ENCODE measurements at regions not wholly inside any gene's neighbourhood (a gene's known extent, or its start where the extent isn't known, plus 50 kb on each side); places are given as distances from the start of the nearest gene placed in this dataset.

DNA sequence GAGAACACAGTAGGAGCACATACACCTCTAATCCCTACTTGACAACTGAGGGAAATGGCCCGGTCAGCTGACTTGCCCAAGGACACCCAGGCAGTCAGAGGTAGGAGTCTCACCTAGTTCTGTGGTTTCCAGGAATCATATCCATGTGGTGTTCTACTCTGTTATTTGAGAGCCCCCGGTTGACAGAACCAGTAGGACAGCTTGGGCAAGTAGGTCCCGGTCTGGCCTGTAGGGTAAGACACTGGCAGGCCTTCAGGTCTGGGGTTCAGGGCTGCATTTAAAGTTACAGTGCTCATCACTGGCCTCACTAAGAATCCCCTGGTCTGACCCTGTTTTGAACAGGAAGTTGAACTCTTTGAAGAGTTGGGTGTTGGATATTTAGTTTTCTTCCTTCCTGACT lies 476.1 kb downstream of the SHQ1 start:
- Mint-ChIP-seq H3K4me3 (no peak overlapping the region), H3K9me3 (no peaks in the 10 kb centered on the region; the same call in 2 of the 3 replicates), H3K27me3 (ENCODE audit: insufficient read depth, low read depth, poor library complexity) (peaks cover 6% of the 10 kb centered on the region), H3K36me3 (ENCODE audit: low read depth) (peaks cover 14% of the 10 kb centered on the region; the same call in 2 of the 3 replicates), H3K4me1 (peaks cover 70% of the 10 kb centered on the region), H3K27ac (no peak overlapping the region)
- peaks cover 3% of the 10 kb centered on the region; the same call in 1 of the 2 replicates for H3F3A ChIP-seq (replicated peaks; ENCODE audit: low read depth)
- H3K27me3 ChIP-seq (ENCODE audit: insufficient read depth): no peaks in the 10 kb centered on the region
- no peak overlapping the region for H2AFZ ChIP-seq
- no peak overlapping the region for H3K27ac ChIP-seq (ENCODE audit: low read depth)
- no peak for DNase-seq (ENCODE audit: low spot score)
- H4K20me1 ChIP-seq (replicated peaks; ENCODE audit: insufficient read depth): no peaks in the 10 kb centered on the region
- peaks cover 57% of the 10 kb centered on the region for H3K4me1 ChIP-seq (ENCODE audit: insufficient read depth)
- 0 out of 2 replicates have a peak, but pooled peaks cover 5% of the 10 kb centered on the region for H3K9me2 ChIP-seq (ENCODE audit: insufficient read depth)
- TF ChIP-seq ZNF114 (CRISPR knock-in tag; IDR thresholded peaks at IDR 0.05) (no peak), STAT1 (IDR thresholded peaks at IDR 0.05; ENCODE audit: unreplicated experiment) (no peak), EZH2phosphoT487 (IDR thresholded peaks at IDR 0.05; ENCODE audit: unreplicated experiment) (no peak), POLR2AphosphoS5 (IDR thresholded peaks at IDR 0.05; ENCODE audit: low read depth) (no peak), ZNF331 (CRISPR knock-in tag; IDR thresholded peaks at IDR 0.05; ENCODE audit: low read depth) (no peak), CREB1 (CRISPR knock-in tag; IDR thresholded peaks at IDR 0.05; ENCODE audit: low read depth) (no peak), EZH2 (IDR thresholded peaks at IDR 0.05; ENCODE audit: low read depth, unreplicated experiment) (no peak)
- TF ChIP-seq, protein P1, sequence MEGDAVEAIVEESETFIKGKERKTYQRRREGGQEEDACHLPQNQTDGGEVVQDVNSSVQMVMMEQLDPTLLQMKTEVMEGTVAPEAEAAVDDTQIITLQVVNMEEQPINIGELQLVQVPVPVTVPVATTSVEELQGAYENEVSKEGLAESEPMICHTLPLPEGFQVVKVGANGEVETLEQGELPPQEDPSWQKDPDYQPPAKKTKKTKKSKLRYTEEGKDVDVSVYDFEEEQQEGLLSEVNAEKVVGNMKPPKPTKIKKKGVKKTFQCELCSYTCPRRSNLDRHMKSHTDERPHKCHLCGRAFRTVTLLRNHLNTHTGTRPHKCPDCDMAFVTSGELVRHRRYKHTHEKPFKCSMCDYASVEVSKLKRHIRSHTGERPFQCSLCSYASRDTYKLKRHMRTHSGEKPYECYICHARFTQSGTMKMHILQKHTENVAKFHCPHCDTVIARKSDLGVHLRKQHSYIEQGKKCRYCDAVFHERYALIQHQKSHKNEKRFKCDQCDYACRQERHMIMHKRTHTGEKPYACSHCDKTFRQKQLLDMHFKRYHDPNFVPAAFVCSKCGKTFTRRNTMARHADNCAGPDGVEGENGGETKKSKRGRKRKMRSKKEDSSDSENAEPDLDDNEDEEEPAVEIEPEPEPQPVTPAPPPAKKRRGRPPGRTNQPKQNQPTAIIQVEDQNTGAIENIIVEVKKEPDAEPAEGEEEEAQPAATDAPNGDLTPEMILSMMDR (conservative IDR thresholded peaks at IDR 0.05; ENCODE audit: low read depth in 2 of 2): no peak
- TF ChIP-seq, protein P2, sequence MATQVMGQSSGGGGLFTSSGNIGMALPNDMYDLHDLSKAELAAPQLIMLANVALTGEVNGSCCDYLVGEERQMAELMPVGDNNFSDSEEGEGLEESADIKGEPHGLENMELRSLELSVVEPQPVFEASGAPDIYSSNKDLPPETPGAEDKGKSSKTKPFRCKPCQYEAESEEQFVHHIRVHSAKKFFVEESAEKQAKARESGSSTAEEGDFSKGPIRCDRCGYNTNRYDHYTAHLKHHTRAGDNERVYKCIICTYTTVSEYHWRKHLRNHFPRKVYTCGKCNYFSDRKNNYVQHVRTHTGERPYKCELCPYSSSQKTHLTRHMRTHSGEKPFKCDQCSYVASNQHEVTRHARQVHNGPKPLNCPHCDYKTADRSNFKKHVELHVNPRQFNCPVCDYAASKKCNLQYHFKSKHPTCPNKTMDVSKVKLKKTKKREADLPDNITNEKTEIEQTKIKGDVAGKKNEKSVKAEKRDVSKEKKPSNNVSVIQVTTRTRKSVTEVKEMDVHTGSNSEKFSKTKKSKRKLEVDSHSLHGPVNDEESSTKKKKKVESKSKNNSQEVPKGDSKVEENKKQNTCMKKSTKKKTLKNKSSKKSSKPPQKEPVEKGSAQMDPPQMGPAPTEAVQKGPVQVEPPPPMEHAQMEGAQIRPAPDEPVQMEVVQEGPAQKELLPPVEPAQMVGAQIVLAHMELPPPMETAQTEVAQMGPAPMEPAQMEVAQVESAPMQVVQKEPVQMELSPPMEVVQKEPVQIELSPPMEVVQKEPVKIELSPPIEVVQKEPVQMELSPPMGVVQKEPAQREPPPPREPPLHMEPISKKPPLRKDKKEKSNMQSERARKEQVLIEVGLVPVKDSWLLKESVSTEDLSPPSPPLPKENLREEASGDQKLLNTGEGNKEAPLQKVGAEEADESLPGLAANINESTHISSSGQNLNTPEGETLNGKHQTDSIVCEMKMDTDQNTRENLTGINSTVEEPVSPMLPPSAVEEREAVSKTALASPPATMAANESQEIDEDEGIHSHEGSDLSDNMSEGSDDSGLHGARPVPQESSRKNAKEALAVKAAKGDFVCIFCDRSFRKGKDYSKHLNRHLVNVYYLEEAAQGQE (IDR thresholded peaks at IDR 0.05; ENCODE audit: unreplicated experiment): no peak
- TF ChIP-seq, protein P3, sequence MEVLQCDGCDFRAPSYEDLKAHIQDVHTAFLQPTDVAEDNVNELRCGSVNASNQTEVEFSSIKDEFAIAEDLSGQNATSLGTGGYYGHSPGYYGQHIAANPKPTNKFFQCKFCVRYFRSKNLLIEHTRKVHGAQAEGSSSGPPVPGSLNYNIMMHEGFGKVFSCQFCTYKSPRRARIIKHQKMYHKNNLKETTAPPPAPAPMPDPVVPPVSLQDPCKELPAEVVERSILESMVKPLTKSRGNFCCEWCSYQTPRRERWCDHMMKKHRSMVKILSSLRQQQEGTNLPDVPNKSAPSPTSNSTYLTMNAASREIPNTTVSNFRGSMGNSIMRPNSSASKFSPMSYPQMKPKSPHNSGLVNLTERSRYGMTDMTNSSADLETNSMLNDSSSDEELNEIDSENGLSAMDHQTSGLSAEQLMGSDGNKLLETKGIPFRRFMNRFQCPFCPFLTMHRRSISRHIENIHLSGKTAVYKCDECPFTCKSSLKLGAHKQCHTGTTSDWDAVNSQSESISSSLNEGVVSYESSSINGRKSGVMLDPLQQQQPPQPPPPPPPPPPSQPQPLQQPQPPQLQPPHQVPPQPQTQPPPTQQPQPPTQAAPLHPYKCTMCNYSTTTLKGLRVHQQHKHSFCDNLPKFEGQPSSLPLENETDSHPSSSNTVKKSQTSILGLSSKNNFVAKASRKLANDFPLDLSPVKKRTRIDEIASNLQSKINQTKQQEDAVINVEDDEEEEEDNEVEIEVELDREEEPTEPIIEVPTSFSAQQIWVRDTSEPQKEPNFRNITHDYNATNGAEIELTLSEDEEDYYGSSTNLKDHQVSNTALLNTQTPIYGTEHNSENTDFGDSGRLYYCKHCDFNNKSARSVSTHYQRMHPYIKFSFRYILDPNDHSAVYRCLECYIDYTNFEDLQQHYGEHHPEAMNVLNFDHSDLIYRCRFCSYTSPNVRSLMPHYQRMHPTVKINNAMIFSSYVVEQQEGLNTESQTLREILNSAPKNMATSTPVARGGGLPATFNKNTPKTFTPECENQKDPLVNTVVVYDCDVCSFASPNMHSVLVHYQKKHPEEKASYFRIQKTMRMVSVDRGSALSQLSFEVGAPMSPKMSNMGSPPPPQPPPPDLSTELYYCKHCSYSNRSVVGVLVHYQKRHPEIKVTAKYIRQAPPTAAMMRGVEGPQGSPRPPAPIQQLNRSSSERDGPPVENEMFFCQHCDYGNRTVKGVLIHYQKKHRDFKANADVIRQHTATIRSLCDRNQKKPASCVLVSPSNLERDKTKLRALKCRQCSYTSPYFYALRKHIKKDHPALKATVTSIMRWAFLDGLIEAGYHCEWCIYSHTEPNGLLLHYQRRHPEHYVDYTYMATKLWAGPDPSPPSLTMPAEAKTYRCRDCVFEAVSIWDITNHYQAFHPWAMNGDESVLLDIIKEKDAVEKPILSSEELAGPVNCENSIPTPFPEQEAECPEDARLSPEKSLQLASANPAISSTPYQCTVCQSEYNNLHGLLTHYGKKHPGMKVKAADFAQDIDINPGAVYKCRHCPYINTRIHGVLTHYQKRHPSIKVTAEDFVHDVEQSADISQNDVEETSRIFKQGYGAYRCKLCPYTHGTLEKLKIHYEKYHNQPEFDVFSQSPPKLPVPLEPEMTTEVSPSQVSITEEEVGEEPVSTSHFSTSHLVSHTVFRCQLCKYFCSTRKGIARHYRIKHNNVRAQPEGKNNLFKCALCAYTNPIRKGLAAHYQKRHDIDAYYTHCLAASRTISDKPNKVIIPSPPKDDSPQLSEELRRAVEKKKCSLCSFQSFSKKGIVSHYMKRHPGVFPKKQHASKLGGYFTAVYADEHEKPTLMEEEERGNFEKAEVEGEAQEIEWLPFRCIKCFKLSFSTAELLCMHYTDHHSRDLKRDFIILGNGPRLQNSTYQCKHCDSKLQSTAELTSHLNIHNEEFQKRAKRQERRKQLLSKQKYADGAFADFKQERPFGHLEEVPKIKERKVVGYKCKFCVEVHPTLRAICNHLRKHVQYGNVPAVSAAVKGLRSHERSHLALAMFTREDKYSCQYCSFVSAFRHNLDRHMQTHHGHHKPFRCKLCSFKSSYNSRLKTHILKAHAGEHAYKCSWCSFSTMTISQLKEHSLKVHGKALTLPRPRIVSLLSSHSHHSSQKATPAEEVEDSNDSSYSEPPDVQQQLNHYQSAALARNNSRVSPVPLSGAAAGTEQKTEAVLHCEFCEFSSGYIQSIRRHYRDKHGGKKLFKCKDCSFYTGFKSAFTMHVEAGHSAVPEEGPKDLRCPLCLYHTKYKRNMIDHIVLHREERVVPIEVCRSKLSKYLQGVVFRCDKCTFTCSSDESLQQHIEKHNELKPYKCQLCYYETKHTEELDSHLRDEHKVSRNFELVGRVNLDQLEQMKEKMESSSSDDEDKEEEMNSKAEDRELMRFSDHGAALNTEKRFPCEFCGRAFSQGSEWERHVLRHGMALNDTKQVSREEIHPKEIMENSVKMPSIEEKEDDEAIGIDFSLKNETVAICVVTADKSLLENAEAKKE (CRISPR knock-in tag; IDR thresholded peaks at IDR 0.05): no peak
- H3K79me2 ChIP-seq (replicated peaks; ENCODE audit: insufficient read depth): no peaks in the 10 kb centered on the region; the same call in 1 of the 2 replicates
- no peak overlapping the region for H3K4me3 ChIP-seq
- no peak overlapping the region for H3K4me2 ChIP-seq
- peak; percentile 20; the same call in 2 of the 3 replicates for ATAC-seq
- H3K36me3 ChIP-seq (ENCODE audit: insufficient read depth): no peaks in the 10 kb centered on the region
